GM23248 (cell line): ENCODE measurements at regions not wholly inside any gene's neighbourhood (a gene's known extent, or its start where the extent isn't known, plus 50 kb on each side); places are given as distances from the start of the nearest gene placed in this dataset.

Experiments
- EZH2 ChIP-seq: fragments of 200-600 bp; sonication (generic); IDR thresholded peaks from 2 replicates; pipeline ENCODE4 v1.6.1; 2018; ENCODE audit warnings: antibody characterized with exemption, mild to moderate bottlenecking; ENCODE audit not compliant: insufficient read depth, poor library complexity, severe bottlenecking
- EZH2phosphoT487 ChIP-seq: fragments of 200-600 bp; sonication (generic); IDR thresholded peaks from 2 replicates; pipeline ENCODE4 v1.6.1; 2018; ENCODE audit warnings: antibody characterized with exemption, moderate library complexity, mild to moderate bottlenecking, low read depth; ENCODE audit not compliant: insufficient read depth

- TF ChIP-seq EZH2phosphoT487 = no peak
- TF ChIP-seq EZH2 = no peak
Measured at GRCh38 chr5:107135391-107135790, 535.3 kb downstream of the EFNA5 start.
